AG04450 (cell line): ENCODE measurements at regions not wholly inside any gene's neighbourhood (a gene's known extent, or its start where the extent isn't known, plus 50 kb on each side); places are given as distances from the start of the nearest gene placed in this dataset.

Source experiments
- CTCF ChIA-PET: fragments of 300-600, 350-600 bp; formaldehyde crosslinking; extraction: SDS; loops from one replicate; lab custom pipeline; 2022; ENCODE audit warnings: antibody characterized with exemption, inconsistent platforms; lab: Charles Lee
- POLR2A ChIA-PET: fragments of 350-600 bp; formaldehyde crosslinking; extraction: SDS; loops from one replicate; lab custom pipeline; 2021; ENCODE audit warnings: antibody characterized with exemption, inconsistent platforms; lab: Yijun Ruan, JAX
- DNase-seq: peaks from one replicate; pipeline ENCODE4 v3.0.0-alpha.2; 2011; ENCODE audit warnings: low read depth, low spot score
- H3K27ac ChIP-seq: one replicate; pipeline ENCODE4 v1.5.1; 2012; ENCODE audit warnings: low read depth, low read length, control low read depth
- H3K27me3 ChIP-seq: one replicate; pipeline ENCODE4 v1.6.0; 2012; ENCODE audit warnings: low read length; ENCODE audit not compliant: control insufficient read depth, insufficient read depth
- H3K4me3 ChIP-seq: 2 replicates; pipeline ENCODE4 v1.5.1; 2011; ENCODE audit warnings: mild to moderate bottlenecking, low read depth, low read length, control low read depth
- H3K9me3 ChIP-seq: 2 replicates; pipeline ENCODE4 v1.5.1; 2012; ENCODE audit warnings: low read length; ENCODE audit not compliant: control insufficient read depth, insufficient read depth
- CTCF ChIP-seq: IDR thresholded peaks from 2 replicates; pipeline ENCODE4 v1.5.1; 2011; ENCODE audit warnings: low read depth, low read length, control low read depth, inconsistent platforms

- CTCF ChIA-PET, result no interaction called here
- POLR2A ChIA-PET, result no interaction called here
- DNase-seq, result no peak
- Histone ChIP-seq H3K4me3 (no peak overlapping the region), H3K27me3 (no peaks in the 10 kb centered on the region), H3K27ac (no peak overlapping the region), H3K9me3 (no peaks in the 10 kb centered on the region)
- TF ChIP-seq CTCF, result no peak
Observed at GRCh38 chr17:34730816-34731215, 151.4 kb downstream of the TMEM132E start.

DNA sequence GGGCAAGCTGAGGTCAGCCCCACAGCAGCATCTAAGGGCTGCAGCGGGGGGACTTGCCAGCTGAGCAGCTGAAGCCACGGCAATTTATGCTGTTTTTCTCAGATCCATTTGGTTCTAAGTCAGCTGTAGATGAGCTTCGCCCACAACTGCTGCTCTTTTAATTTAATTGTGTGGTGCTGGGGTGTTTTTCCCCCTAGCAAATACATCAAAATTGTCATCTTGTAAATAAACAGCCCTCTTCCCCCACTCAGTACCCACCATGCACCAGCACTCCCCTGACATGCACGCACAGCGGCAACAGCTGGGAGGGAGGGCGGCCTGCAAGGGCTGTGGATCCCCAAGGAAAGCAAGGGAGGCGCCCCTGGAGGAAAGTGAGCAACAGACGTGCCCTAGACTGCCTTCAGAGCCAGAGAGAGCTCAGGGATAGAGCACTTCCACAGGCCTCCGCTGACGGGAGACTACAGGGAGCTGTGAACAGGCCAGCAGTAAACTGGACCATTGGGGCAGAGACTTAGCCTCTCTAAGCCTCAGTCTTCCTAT is 149.5 kb downstream of the TMEM132E start:
- TF ChIP-seq CTCF, result no peak
- POLR2A ChIA-PET, result no interaction called here
- CTCF ChIA-PET, result interaction anchor here (1.2 kb wide), 1 partner anchor 73 kb away, joined by 3 read pairs; no protein-coding TSS in a partner anchor

DNA sequence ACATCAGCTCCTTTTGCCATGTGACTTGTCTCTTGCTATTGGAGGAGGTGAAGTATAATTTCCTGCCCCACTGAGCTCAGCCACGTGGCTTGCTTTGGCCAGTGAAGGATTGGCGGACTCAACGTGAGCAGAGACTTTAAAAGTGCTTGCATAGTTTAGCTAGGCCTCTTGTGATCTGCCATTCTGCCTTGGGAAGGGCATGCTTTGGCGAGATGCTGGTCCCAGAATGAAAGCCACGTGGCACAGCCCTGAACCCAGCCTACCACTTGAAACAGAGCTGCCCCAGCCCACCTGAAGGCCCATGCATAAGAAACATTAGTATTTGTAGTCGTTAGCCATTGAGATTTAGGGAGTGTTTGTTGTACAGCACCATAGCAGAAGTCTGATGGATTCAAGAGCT is 148.2 kb downstream of the TMEM132E start:
- no peak for TF ChIP-seq CTCF
- no peak overlapping the region for H3K4me3 ChIP-seq
- no peak overlapping the region for H3K27ac ChIP-seq
- no peaks in the 10 kb centered on the region for H3K27me3 ChIP-seq
- ChIA-PET CTCF (no interaction called here), POLR2A (no interaction called here)
- H3K9me3 ChIP-seq, result no peaks in the 10 kb centered on the region
- no peak for DNase-seq

More for the DNA sequence above, 149.5 kb downstream of the TMEM132E start:
- Histone ChIP-seq H3K4me3 (no peak overlapping the region), H3K27me3 (no peaks in the 10 kb centered on the region), H3K9me3 (no peaks in the 10 kb centered on the region), H3K27ac (no peak overlapping the region)
- no peak for DNase-seq

DNA sequence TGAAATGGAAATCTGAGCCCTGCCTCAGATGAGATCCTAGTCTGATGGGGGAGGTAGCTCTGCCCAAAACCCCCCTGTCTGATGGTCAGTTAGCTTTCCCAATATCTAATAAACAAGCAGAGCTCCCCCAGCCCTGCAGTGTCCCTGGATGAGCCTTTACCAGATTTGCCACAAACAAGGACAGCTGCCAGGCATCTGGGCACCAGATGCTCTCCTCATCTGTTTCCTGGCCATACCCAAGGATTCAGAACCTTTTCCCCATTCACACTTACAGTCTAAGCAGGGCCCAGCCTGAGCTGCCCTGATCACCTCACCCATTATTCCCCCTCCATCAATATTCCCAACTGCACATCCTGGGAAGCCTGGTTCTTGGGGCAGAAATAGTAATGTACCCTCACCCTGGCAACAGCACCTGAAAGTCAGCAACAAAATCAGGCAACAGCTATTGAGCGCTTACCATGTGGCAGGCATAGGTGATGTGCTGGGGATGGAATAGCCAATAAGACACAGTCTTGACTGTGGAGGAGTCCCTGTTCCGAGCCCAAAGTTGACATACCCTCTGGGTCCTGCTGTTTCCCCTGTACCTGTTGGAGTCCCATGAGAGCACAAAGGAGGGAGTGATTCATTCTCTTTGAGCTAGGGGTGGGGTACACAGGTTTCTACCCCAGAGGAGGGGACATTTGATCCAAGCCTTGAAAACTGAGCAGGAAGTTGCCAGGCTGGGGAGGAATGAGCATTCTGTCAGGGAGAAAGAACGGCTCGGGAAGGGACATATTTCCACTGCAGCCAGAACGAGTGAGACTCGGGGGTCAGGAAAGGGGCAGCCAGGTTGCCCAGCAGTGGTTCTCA is 147.4 kb downstream of the TMEM132E start:
- CTCF ChIA-PET, result no interaction called here
- Histone ChIP-seq H3K9me3 (no peaks in the 10 kb centered on the region), H3K4me3 (no peak overlapping the region), H3K27ac (no peak overlapping the region), H3K27me3 (no peaks in the 10 kb centered on the region)
- POLR2A ChIA-PET, result interaction anchor here (0.6 kb wide), 1 partner anchor 1082 kb away, joined by 3 read pairs; the partner anchor contains the start of gene TAF15
- no peak for DNase-seq
- no peak for TF ChIP-seq CTCF

DNA sequence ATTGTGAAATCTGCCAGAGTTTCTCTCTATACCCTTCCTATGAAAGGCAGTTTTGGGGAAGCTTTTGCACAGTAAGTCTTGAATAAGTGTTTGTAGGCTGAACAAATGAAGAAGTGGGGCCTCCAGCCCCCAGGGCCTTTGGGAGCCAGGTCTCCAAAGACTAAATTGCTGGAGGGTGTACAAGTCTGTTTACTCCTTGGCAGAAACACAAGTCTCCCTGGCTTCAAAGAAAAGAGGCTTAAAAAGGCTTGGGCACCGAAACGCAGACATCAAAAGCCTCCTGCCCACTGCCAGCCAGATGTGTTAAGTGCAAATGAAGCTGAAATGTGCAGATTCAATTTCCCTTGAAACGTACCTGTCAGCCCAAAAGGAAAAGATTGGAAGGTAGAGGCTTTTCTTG is 146.3 kb downstream of the TMEM132E start:
- CTCF ChIA-PET, result no interaction called here
- H3K9me3 ChIP-seq, result no peaks in the 10 kb centered on the region
- no peak for DNase-seq
- no peak for TF ChIP-seq CTCF
- POLR2A ChIA-PET, result no interaction called here
- no peak overlapping the region for H3K4me3 ChIP-seq
- no peak overlapping the region for H3K27ac ChIP-seq
- no peaks in the 10 kb centered on the region for H3K27me3 ChIP-seq
